HCT116 (cell line): ENCODE measurements at regions not wholly inside any gene's neighbourhood (a gene's known extent, or its start where the extent isn't known, plus 50 kb on each side); places are given as distances from the start of the nearest gene placed in this dataset.

Source experiments
- ATAC-seq: fragments of 200-7000 bp; cut with Tn5 transposase; 2 replicates; pipeline ENCODE4 v1.9.1; 2020; ENCODE audit warnings: mild to moderate bottlenecking, moderate library complexity
- BruUV-seq: library from RNA; stranded (reverse); fragments of 400-500 nt; replicated peaks from 2 replicates; lab custom pipeline; 2021; lab: Mats Ljungman, UMichigan
- CTCF ChIA-PET: fragments of 300-600 bp; sonication (Branson Sonifier 250); formaldehyde crosslinking; loops from one replicate; lab custom pipeline; 2021; ENCODE audit warnings: antibody characterized with exemption; lab: Charles Lee
- POLR2A ChIA-PET: fragments of 300-600, 350-600 bp; sonication (Branson Sonifier 250); formaldehyde crosslinking; loops from one replicate; lab custom pipeline; 2021; ENCODE audit warnings: antibody characterized with exemption; lab: Charles Lee
- RAD21 ChIA-PET, 2 experiments: fragments of 300-600 bp; sonication (Branson Sonifier 250); formaldehyde crosslinking; loops; one replicate each; lab custom pipeline; 2023; ENCODE audit warnings: low total read pairs in 2 of 2; ENCODE audit not compliant: uncharacterized antibody in 2 of 2, unreplicated experiment in 2 of 2, low non-redundant PET in 1 of 2; lab: Charles Lee
- DNase-seq: peaks from one replicate; pipeline ENCODE4 v3.0.0-alpha.2; 2010; ENCODE audit warnings: low read depth, low spot score
- H2AFZ ChIP-seq: fragments of 200-600 bp; shearing (Covaris generic), sonication (generic); 2 replicates; pipeline ENCODE4 v1.6.1; 2017; ENCODE audit warnings: low read depth, mixed run types, mixed read lengths, antibody characterized with exemption, low read length; ENCODE audit not compliant: poor library complexity, severe bottlenecking
- H3K27ac ChIP-seq: 2 replicates; pipeline ENCODE4 v1.5.1; 2012; ENCODE audit warnings: low read depth, low read length
- H3K27me3 ChIP-seq: fragments of 200-600 bp; sonication (generic); 2 replicates; pipeline ENCODE4 v1.6.1; 2016; ENCODE audit warnings: mixed run types, low read length, mixed read lengths; ENCODE audit not compliant: insufficient read depth
- H3K36me3 ChIP-seq, 2 experiments: fragments of 200-500 bp in 1 of 2; fragments of 200-600 bp in 1 of 2; sonication (Bioruptor generic) in 1 of 2; sonication (generic) in 1 of 2; 2 replicates each; pipeline versions ENCODE4 v1.5.1 to v1.6.1; 2014 to 2016; ENCODE audit warnings: low read length in 2 of 2, inconsistent platforms in 1 of 2, mixed read lengths in 1 of 2, mixed run types in 1 of 2; ENCODE audit not compliant: insufficient read depth in 2 of 2, control insufficient read depth in 1 of 2
- H3K4me1 ChIP-seq, 2 experiments: fragments of 200-600 bp in 1 of 2; sonication (generic) in 1 of 2; 2 replicates each; pipeline versions ENCODE4 v1.5.1 to v1.6.1; 2012 to 2017; ENCODE audit warnings: low read length in 2 of 2, inconsistent platforms in 1 of 2, mild to moderate bottlenecking in 1 of 2, mixed read lengths in 1 of 2, mixed run types in 1 of 2, moderate library complexity in 1 of 2; ENCODE audit not compliant: insufficient read depth in 2 of 2, control insufficient read depth in 1 of 2
- H3K4me2 ChIP-seq: fragments of 200-600 bp; sonication (generic); 2 replicates; pipeline ENCODE4 v1.6.1; 2017; ENCODE audit warnings: mixed run types, low read length, mixed read lengths
- H3K4me3 ChIP-seq, 2 experiments: fragments of 200-600 bp in 1 of 2; sonication (generic) in 1 of 2; replicated peaks in 1 of 2; 2 replicates each; pipeline ENCODE4 v1.5.1; 2011 to 2016; ENCODE audit warnings: low read length in 2 of 2, control low read depth in 1 of 2, low read depth in 1 of 2, mild to moderate bottlenecking in 1 of 2, mixed read lengths in 1 of 2, mixed run types in 1 of 2
- H3K79me2 ChIP-seq: fragments of 200-600 bp; sonication (generic); 2 replicates; pipeline ENCODE4 v1.6.1; 2017; ENCODE audit warnings: mild to moderate bottlenecking, mixed run types, low read length, moderate library complexity, mixed read lengths; ENCODE audit not compliant: insufficient read depth
- H3K9ac ChIP-seq: fragments of 200-600 bp; sonication (generic); 2 replicates; pipeline ENCODE4 v1.6.1; 2016; ENCODE audit warnings: low read length, mixed read lengths
- H3K9me2 ChIP-seq: fragments of 200-600 bp; sonication (generic), shearing (Covaris generic); 2 replicates; pipeline ENCODE4 v1.6.1; 2017; ENCODE audit warnings: mixed run types, mild to moderate bottlenecking, moderate library complexity; ENCODE audit not compliant: insufficient read depth
- H3K9me3 ChIP-seq, 2 experiments: fragments of 200-500 bp in 1 of 2; fragments of 200-600 bp in 1 of 2; sonication (Bioruptor generic) in 1 of 2; sonication (generic) in 1 of 2; 2 replicates each; pipeline ENCODE4 v1.6.1; 2014 to 2017; ENCODE audit warnings: low read length in 2 of 2, mixed read lengths in 2 of 2, inconsistent platforms in 1 of 2, low read depth in 1 of 2, mild to moderate bottlenecking in 1 of 2, mixed run types in 1 of 2, moderate library complexity in 1 of 2; ENCODE audit not compliant: control insufficient read depth in 1 of 2, insufficient read depth in 1 of 2
- H4K20me1 ChIP-seq: fragments of 200-600 bp; sonication (generic), shearing (Covaris generic); 2 replicates; pipeline ENCODE4 v1.6.1; 2017; ENCODE audit warnings: mixed run types, mild to moderate bottlenecking, moderate library complexity; ENCODE audit not compliant: insufficient read depth
- CBX3 ChIP-seq: IDR thresholded peaks from 2 replicates; pipeline ENCODE4 v1.6.1; 2012; ENCODE audit warnings: low read depth
- CEBPB ChIP-seq: IDR thresholded peaks from 2 replicates; pipeline ENCODE4 v1.6.1; 2012; ENCODE audit warnings: low read depth
- EGR1 ChIP-seq: IDR thresholded peaks from 2 replicates; pipeline ENCODE4 v1.6.1; 2012; ENCODE audit warnings: low read depth
- ELF1 ChIP-seq: IDR thresholded peaks from 2 replicates; pipeline ENCODE4 v1.6.1; 2012; ENCODE audit warnings: low read depth, borderline replicate concordance
- EZH2 ChIP-seq: fragments of 200-600 bp; sonication (generic); IDR thresholded peaks from 2 replicates; pipeline ENCODE4 v1.6.1; 2017; ENCODE audit warnings: antibody characterized with exemption, mixed run types
- MAX ChIP-seq: IDR thresholded peaks from 2 replicates; pipeline ENCODE4 v1.6.1; 2012
- POLR2A ChIP-seq: IDR thresholded peaks from 2 replicates; pipeline ENCODE4 v1.7.0; 2011; ENCODE audit warnings: borderline replicate concordance; ENCODE audit not compliant: insufficient read depth, insufficient read length; ENCODE audit errors: extremely low read depth
- POLR2AphosphoS5 ChIP-seq: IDR thresholded peaks from 2 replicates; pipeline ENCODE4 v1.6.1; 2011; ENCODE audit warnings: mild to moderate bottlenecking, low read depth, low read length, moderate library complexity
- RAD21 ChIP-seq: IDR thresholded peaks from 2 replicates; pipeline ENCODE4 v1.6.1; 2012; ENCODE audit warnings: low read depth, mild to moderate bottlenecking
- SIN3A ChIP-seq: IDR thresholded peaks from 2 replicates; pipeline ENCODE4 v1.6.1; 2012; ENCODE audit warnings: low read depth
- SP1 ChIP-seq: IDR thresholded peaks from 2 replicates; pipeline ENCODE4 v1.6.1; 2012; ENCODE audit warnings: low read depth
- SRF ChIP-seq: IDR thresholded peaks from 2 replicates; pipeline ENCODE4 v1.6.1; 2012; ENCODE audit warnings: low read depth
- TCF7L2 ChIP-seq: IDR thresholded peaks from 2 replicates; pipeline ENCODE4 v1.7.0; 2011; ENCODE audit warnings: borderline replicate concordance, inconsistent platforms; ENCODE audit not compliant: insufficient read depth, insufficient read length; ENCODE audit errors: extremely low read depth
- YY1 ChIP-seq: IDR thresholded peaks from 2 replicates; pipeline ENCODE4 v1.6.1; 2011; ENCODE audit warnings: low read length, low read depth, moderate library complexity, mild to moderate bottlenecking; ENCODE audit not compliant: insufficient replicate concordance; ENCODE audit errors: extremely low read depth
- ZBTB33 ChIP-seq: IDR thresholded peaks from 2 replicates; pipeline ENCODE4 v1.6.1; 2011; ENCODE audit warnings: mild to moderate bottlenecking, low read length, moderate library complexity; ENCODE audit not compliant: insufficient replicate concordance; ENCODE audit errors: extremely low read depth
- intact Hi-C: fragments of 100-400 bp; cut with micrococcal nuclease; formaldehyde crosslinking; loops from 2 replicates; pipeline ENCODE4 v1.10.0; 2022

GRCh38 chr4:109378511-109378910, 55.1 kb upstream of the SEC24B start:
- no peak for ATAC-seq
- Histone ChIP-seq H4K20me1 (no peaks in the 10 kb centered on the region; the same call in 1 of the 2 replicates), H3K9me3 (no peaks in the 10 kb centered on the region), H3K4me1 (no peaks in the 10 kb centered on the region), H3K36me3 (no peaks in the 10 kb centered on the region), H2AFZ (no peak overlapping the region), H3K4me3 (no peak overlapping the region), H3K27me3 (peaks cover 35% of the 10 kb centered on the region), H3K27ac (no peak overlapping the region), H3K9ac (no peak overlapping the region), H3K4me2 (no peak overlapping the region), H3K9me2 (no peaks in the 10 kb centered on the region), H3K79me2 (no peaks in the 10 kb centered on the region)
- POLR2A ChIA-PET, result no interaction called here
- no TSS peak for BruUV-seq
- DNase-seq, result no peak
- CTCF ChIA-PET, result no interaction called here
- TF ChIP-seq EZH2, result no peak
- no peak for TF ChIP-seq POLR2AphosphoS5
- no peak for TF ChIP-seq CEBPB
- no peak for TF ChIP-seq CBX3
- no peak for TF ChIP-seq SRF
- TF ChIP-seq POLR2A, result no peak
- TF ChIP-seq ZBTB33, result no peak
- no peak for TF ChIP-seq TCF7L2
- no peak for TF ChIP-seq EGR1
- TF ChIP-seq ELF1, result no peak
- no peak for TF ChIP-seq MAX
- TF ChIP-seq YY1, result no peak
- TF ChIP-seq SP1, result no peak
- no peak for TF ChIP-seq SIN3A
- TF ChIP-seq RAD21, result no peak
- RAD21 ChIA-PET, result no interaction called here
- intact Hi-C loops, result no loop called here
